Parathyroid adenoma (tissue), 2 donors: ENCODE measurements at regions not wholly inside any gene's neighbourhood (a gene's known extent, or its start where the extent isn't known, plus 50 kb on each side); places are given as distances from the start of the nearest gene placed in this dataset.

Source experiments
- H2AFZ ChIP-seq: fragments of 300-600 bp; sonication (generic); one replicate; pipeline ENCODE4 v1.7.0; 2017; ENCODE audit warnings: antibody characterized with exemption, mild to moderate bottlenecking
- H3K27ac ChIP-seq: fragments of 300-600 bp; sonication (generic); one replicate; pipeline ENCODE4 v1.7.0; 2017
- H3K27me3 ChIP-seq: fragments of 300-600 bp; sonication (generic); one replicate; pipeline ENCODE4 v1.7.0; 2017; ENCODE audit warnings: low read length; ENCODE audit not compliant: control insufficient read depth, insufficient read depth
- H3K36me3 ChIP-seq: fragments of 300-600 bp; sonication (generic); one replicate; pipeline ENCODE4 v1.7.0; 2017; ENCODE audit warnings: low read length; ENCODE audit not compliant: control insufficient read depth, insufficient read depth
- H3K4me1 ChIP-seq: fragments of 300-600 bp; sonication (generic); one replicate; pipeline ENCODE4 v1.7.0; 2017; ENCODE audit warnings: control low read depth
- H3K4me2 ChIP-seq: fragments of 300-600 bp; sonication (generic); one replicate; pipeline ENCODE4 v1.7.0; 2017; ENCODE audit warnings: low read length
- H3K4me3 ChIP-seq: fragments of 300-600 bp; sonication (generic); one replicate; pipeline ENCODE4 v1.7.0; 2017; ENCODE audit warnings: low read depth, low read length
- H3K79me2 ChIP-seq: fragments of 300-600 bp; sonication (generic); one replicate; pipeline ENCODE4 v1.7.0; 2017; ENCODE audit warnings: control low read depth
- H3K9ac ChIP-seq: fragments of 300-600 bp; sonication (generic); one replicate; pipeline ENCODE4 v1.7.0; 2017; ENCODE audit warnings: mild to moderate bottlenecking
- H3K9me3 ChIP-seq: fragments of 300-600 bp; sonication (generic); one replicate; pipeline ENCODE4 v1.7.0; 2017; ENCODE audit warnings: low read length; ENCODE audit not compliant: control insufficient read depth
- CTCF ChIP-seq: fragments of 300-600 bp; sonication (generic); IDR thresholded peaks from one replicate; pipeline ENCODE4 v1.7.0; 2017; ENCODE audit warnings: antibody characterized with exemption, mild to moderate bottlenecking
- donor health status: primary hyperparathyroidism.

- Histone ChIP-seq H3K27ac (no peak overlapping the region), H3K4me3 (no peak overlapping the region), H3K4me2 (no peak overlapping the region), H2AFZ (no peak overlapping the region), H3K4me1 (no peaks in the 10 kb centered on the region), H3K36me3 (peaks cover 2% of the 10 kb centered on the region), H3K9ac (no peak overlapping the region), H3K9me3 (no peaks in the 10 kb centered on the region), H3K27me3 (no peaks in the 10 kb centered on the region), H3K79me2 (no peaks in the 10 kb centered on the region)
- no peak for TF ChIP-seq CTCF
Observed at GRCh38 chr4:147430111-147430510, 50.8 kb upstream of the EDNRA start.
